Skin epidermis (tissue), 12 donors: ENCODE measurements at regions not wholly inside any gene's neighbourhood (a gene's known extent, or its start where the extent isn't known, plus 50 kb on each side); places are given as distances from the start of the nearest gene placed in this dataset.

ENCODE experiments used
- H3K27ac ChIP-seq, 21 experiments: fragments of 200-600 bp; sonication (generic) in 11 of 21; one replicate each; pipeline ENCODE4 v1.5.0; 2020; ENCODE audit warnings: mild to moderate bottlenecking in 3 of 21, inconsistent platforms in 2 of 21, moderate library complexity in 2 of 21
- H3K4me3 ChIP-seq, 7 experiments: fragments of 200-600 bp; sonication (generic) in 2 of 7; one replicate each; pipeline ENCODE4 v1.5.0; 2020; ENCODE audit warnings: inconsistent platforms in 2 of 7, mild to moderate bottlenecking in 2 of 7, moderate library complexity in 1 of 7

- H3K4me3 ChIP-seq: no peak overlapping the region
Observed at GRCh38 chr7:115883629-115884028, 146.9 kb downstream of the TFEC start.

GRCh38 chr7:115881476-115881875 lies 149.1 kb downstream of the TFEC start:
- no peak overlapping the region for H3K4me3 ChIP-seq
- H3K27ac ChIP-seq: no peak overlapping the region

More at GRCh38 chr7:115883629-115884028, 146.9 kb downstream of the TFEC start:
- H3K27ac ChIP-seq: no peak overlapping the region

GRCh38 chr7:115879171-115879570 lies 151.4 kb downstream of the TFEC start:
- no peak overlapping the region for H3K4me3 ChIP-seq
- no peak overlapping the region for H3K27ac ChIP-seq

- Histone ChIP-seq H3K4me3 (no peak overlapping the region), H3K27ac (no peak overlapping the region)
Observed at GRCh38 chr7:115869801-115870200, 160.8 kb downstream of the TFEC start.

- Histone ChIP-seq H3K27ac (no peak overlapping the region), H3K4me3 (no peak overlapping the region)
Observed at GRCh38 chr7:115869190-115869589, 161.4 kb downstream of the TFEC start.

- H3K4me3 ChIP-seq: no peak overlapping the region
- H3K27ac ChIP-seq: no peak overlapping the region
Observed at GRCh38 chr7:115868369-115868768, 162.2 kb downstream of the TFEC start.

GRCh38 chr7:115864082-115864481 lies 166.5 kb downstream of the TFEC start:
- Histone ChIP-seq H3K4me3 (no peak overlapping the region), H3K27ac (no peak overlapping the region)

- no peak overlapping the region for H3K4me3 ChIP-seq
- no peak overlapping the region for H3K27ac ChIP-seq
Observed at GRCh38 chr7:115851291-115851690, 179.3 kb downstream of the TFEC start.

GRCh38 chr7:115850774-115851173 lies 179.8 kb downstream of the TFEC start:
- Histone ChIP-seq H3K4me3 (no peak overlapping the region), H3K27ac (no peak overlapping the region)

GRCh38 chr7:115844857-115845256 lies 185.7 kb downstream of the TFEC start:
- Histone ChIP-seq H3K27ac (no peak overlapping the region), H3K4me3 (no peak overlapping the region)

- H3K27ac ChIP-seq: no peak overlapping the region
- no peak overlapping the region for H3K4me3 ChIP-seq
Observed at GRCh38 chr7:115840702-115841101, 189.9 kb downstream of the TFEC start.

- Histone ChIP-seq H3K4me3 (no peak overlapping the region), H3K27ac (no peak overlapping the region)
Observed at GRCh38 chr7:115838829-115839228, 191.7 kb downstream of the TFEC start.

GRCh38 chr7:115831371-115831770 lies 199.2 kb downstream of the TFEC start:
- Histone ChIP-seq H3K4me3 (no peak overlapping the region), H3K27ac (no peak overlapping the region)

- Histone ChIP-seq H3K27ac (no peak overlapping the region), H3K4me3 (no peak overlapping the region)
Observed at GRCh38 chr7:115827305-115828045, 203.1 kb downstream of the TFEC start.

- no peak overlapping the region for H3K4me3 ChIP-seq
- H3K27ac ChIP-seq: no peak overlapping the region
Observed at GRCh38 chr7:115825456-115826115, 205.0 kb downstream of the TFEC start.

- H3K27ac ChIP-seq: no peak overlapping the region
- H3K4me3 ChIP-seq: no peak overlapping the region
Observed at GRCh38 chr7:115822801-115823200, 207.8 kb downstream of the TFEC start.

GRCh38 chr7:115822380-115822779 lies 208.2 kb downstream of the TFEC start:
- Histone ChIP-seq H3K4me3 (no peak overlapping the region), H3K27ac (no peak overlapping the region)

GRCh38 chr7:115816318-115816974 lies 214.1 kb downstream of the TFEC start:
- H3K4me3 ChIP-seq: no peak overlapping the region
- no peak overlapping the region for H3K27ac ChIP-seq

GRCh38 chr7:115812794-115813193 lies 217.8 kb downstream of the TFEC start:
- no peak overlapping the region for H3K4me3 ChIP-seq
- H3K27ac ChIP-seq: no peak overlapping the region

GRCh38 chr7:115805458-115805857 lies 225.1 kb downstream of the TFEC start:
- no peak overlapping the region for H3K4me3 ChIP-seq
- H3K27ac ChIP-seq: no peak overlapping the region

- Histone ChIP-seq H3K27ac (no peak overlapping the region), H3K4me3 (no peak overlapping the region)
Observed at GRCh38 chr7:115802415-115802814, 228.1 kb downstream of the TFEC start.
